ENCODE measurements at regions not wholly inside any gene's neighbourhood (a gene's known extent, or its start where the extent isn't known, plus 50 kb on each side); places are given as distances from the start of the nearest gene placed in this dataset.

DNA sequence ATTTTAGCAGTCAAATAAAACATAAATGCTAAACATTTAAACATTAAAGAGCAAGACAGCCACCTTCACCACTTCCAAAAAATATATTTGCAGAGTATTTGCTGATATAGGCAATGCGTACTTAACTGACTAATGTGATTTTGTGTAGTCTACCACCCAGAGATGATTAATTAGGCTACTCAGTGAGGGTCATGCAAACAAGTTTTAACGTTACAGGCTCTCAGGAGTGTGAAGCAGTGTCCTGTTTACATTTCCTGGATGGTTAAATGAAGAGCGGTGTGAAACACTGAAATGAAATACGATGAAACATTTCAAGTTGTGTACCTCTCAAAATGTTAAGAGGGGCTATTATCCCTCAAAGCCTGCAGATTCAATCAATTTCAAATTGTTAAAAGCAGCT, 165.8 kb upstream of the LRIG3 start:
- no peak for DNase-seq (ENCODE audit: low read depth)
- H3K4me3 ChIP-seq (ENCODE audit: low read depth, low read length), result no peak overlapping the region
- TF ChIP-seq, protein P1, sequence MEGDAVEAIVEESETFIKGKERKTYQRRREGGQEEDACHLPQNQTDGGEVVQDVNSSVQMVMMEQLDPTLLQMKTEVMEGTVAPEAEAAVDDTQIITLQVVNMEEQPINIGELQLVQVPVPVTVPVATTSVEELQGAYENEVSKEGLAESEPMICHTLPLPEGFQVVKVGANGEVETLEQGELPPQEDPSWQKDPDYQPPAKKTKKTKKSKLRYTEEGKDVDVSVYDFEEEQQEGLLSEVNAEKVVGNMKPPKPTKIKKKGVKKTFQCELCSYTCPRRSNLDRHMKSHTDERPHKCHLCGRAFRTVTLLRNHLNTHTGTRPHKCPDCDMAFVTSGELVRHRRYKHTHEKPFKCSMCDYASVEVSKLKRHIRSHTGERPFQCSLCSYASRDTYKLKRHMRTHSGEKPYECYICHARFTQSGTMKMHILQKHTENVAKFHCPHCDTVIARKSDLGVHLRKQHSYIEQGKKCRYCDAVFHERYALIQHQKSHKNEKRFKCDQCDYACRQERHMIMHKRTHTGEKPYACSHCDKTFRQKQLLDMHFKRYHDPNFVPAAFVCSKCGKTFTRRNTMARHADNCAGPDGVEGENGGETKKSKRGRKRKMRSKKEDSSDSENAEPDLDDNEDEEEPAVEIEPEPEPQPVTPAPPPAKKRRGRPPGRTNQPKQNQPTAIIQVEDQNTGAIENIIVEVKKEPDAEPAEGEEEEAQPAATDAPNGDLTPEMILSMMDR (conservative IDR thresholded peaks at IDR 0.05; ENCODE audit: low read depth, low read length), result no peak

DNA sequence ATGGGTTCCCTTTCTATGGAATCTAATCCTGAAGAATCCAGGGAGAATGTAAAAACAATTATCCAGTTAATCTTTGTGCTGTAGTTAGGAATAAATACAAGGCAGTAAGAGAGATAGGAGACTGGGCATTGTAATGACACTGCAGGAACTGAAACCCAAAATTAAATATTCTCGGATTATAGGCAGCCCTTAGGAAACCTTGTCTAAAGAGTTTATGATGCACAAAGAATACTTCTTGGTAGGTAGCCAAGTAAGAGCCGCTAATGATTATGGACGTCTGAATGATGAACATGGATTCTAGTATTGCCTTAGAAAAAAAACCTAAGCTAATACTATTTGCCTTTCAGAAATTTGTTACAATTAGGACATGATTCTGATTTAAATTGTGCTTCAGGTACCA, 165.4 kb upstream of the LRIG3 start:
- TF ChIP-seq, protein P1 (conservative IDR thresholded peaks at IDR 0.05; ENCODE audit: low read depth, low read length), result no peak
- no peak overlapping the region for H3K4me3 ChIP-seq (ENCODE audit: low read depth, low read length)
- DNase-seq (ENCODE audit: low read depth), result no peak

DNA sequence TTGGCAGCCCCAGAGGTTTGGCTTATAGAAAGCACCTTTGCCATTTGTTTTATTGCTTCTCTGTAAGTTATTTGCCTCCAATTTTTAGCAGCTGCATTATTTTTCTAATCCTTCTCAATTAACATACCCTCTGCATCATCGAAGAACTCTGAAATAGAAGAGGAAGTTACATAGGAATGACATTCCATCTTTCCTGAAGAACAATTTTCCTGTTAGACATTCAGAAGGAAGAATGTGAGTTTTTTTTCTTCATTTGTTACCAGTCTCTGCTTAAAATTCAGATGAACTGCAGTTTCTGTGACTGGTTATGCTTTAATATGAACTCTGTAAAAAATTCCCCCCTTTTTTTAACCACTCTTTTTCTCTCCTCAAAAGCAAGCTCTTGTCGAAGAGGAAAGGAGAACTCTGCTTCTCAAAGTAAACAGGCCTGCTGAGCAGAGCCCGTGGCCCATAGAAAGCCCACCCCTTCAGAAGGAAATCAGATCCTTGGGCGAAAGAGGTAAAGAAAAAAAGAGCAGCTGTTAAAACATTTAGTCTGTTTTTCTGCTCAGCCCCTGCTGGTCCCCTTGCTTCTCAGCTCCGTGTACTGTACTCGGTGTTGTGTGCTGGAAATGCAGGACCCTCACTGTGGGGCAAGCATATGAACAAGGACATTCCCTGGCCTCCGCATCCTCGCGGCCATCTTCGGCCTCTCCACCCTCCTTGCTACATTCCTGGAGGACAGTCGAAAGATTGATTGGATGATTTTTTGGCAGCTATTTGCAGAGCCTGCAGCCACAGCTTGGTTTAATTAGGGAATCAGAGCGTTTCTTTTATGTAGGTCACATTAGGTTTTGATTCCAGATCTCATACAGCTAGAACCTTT, 164.4 kb upstream of the LRIG3 start:
- TF ChIP-seq, protein P1 (conservative IDR thresholded peaks at IDR 0.05; ENCODE audit: low read depth, low read length), result no peak
- no peak for DNase-seq (ENCODE audit: low read depth)
- no peak overlapping the region for H3K4me3 ChIP-seq (ENCODE audit: low read depth, low read length)

DNA sequence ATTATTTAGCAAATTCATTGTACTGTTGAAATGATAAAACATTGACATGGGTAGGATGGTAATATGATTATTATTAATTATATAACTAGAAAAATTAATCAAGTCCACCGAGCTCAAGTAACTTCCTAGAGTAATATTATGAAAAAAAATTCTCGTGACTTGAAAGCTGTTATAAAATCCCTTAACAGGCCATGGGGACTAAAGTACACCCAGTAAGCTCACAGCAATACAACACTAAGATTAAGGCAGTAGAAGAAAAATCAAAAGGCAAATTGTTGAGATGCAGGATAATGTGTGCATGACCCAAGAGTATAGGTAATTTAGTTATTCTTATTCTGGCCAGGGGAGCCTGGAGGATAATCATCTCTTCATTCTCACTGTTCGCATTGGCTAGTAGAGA, 162.6 kb upstream of the LRIG3 start:
- TF ChIP-seq, protein P1 (conservative IDR thresholded peaks at IDR 0.05; ENCODE audit: low read depth, low read length), result no peak

DNA sequence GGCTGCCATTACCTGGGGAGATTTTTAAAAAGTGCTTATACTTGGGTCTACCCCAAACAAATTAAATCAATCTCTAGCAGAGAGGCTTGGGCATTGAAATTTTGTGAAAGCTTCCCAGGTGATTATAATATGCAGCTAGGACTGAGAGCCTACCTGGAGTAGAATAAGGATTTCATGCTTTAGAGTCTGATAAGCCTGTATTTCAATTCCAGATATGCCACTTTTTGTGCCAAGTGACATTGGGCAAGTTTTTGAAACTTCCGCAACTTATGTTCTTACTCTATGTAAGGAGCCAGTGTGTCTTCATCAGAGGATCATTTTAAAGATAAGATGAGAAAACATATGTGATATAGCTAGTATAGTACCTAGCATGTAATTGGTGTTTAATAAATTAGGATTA, 159.8 kb upstream of the LRIG3 start:
- TF ChIP-seq, protein P1 (conservative IDR thresholded peaks at IDR 0.05; ENCODE audit: low read depth, low read length), result no peak
- DNase-seq (ENCODE audit: low read depth), result no peak
- H3K4me3 ChIP-seq (ENCODE audit: low read depth, low read length), result no peak overlapping the region

More for the DNA sequence above, 162.6 kb upstream of the LRIG3 start:
- H3K4me3 ChIP-seq (ENCODE audit: low read depth, low read length), result no peak overlapping the region
- no peak for DNase-seq (ENCODE audit: low read depth)

DNA sequence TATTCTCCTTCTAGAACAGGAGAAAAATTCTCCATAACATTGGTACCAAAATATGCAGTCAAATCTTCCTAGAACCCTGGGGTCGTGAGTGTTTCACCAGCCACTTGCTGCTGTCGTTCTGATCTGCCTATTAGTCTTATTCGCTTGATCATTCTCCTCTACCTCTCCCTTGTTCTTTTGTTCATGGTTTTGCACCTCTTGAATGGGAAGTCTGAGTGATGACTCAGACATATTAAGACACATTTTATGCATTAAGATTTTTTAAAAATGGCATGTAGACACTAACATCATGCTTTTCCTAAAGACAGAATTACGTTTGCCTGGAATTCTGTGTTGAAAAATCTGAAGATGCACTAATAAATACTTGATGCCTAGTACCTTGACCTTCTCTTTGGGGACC, 159.2 kb upstream of the LRIG3 start:
- TF ChIP-seq, protein P1 (conservative IDR thresholded peaks at IDR 0.05; ENCODE audit: low read depth, low read length), result no peak
- no peak for DNase-seq (ENCODE audit: low read depth)
- no peak overlapping the region for H3K4me3 ChIP-seq (ENCODE audit: low read depth, low read length)

DNA sequence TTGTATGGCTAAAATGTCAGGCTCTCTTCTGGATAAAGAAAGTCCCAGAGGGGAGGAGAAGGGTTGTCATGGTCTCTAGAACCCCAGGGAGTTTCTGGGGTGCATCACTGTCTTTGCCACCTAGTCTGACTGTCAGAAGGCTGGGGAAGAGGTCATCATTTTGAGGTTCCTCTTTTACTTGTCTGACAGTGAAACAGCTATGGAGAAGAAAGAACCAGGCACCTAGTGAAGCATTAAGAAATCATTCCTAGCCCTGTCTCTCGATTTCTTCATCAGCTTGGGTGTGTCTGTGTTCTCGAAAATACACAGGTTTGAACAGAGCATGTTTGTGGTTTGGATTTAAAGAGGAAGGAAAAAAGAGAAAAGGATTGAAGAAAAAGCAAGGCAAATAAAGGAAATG, 158.7 kb upstream of the LRIG3 start:
- DNase-seq (ENCODE audit: low read depth), result no peak
- TF ChIP-seq, protein P1 (conservative IDR thresholded peaks at IDR 0.05; ENCODE audit: low read depth, low read length), result no peak
- no peak overlapping the region for H3K4me3 ChIP-seq (ENCODE audit: low read depth, low read length)

All from epithelial cell of proximal tubule (primary cell).